ENCODE measurements at regions not wholly inside any gene's neighbourhood (a gene's known extent, or its start where the extent isn't known, plus 50 kb on each side); places are given as distances from the start of the nearest gene placed in this dataset.

DNA sequence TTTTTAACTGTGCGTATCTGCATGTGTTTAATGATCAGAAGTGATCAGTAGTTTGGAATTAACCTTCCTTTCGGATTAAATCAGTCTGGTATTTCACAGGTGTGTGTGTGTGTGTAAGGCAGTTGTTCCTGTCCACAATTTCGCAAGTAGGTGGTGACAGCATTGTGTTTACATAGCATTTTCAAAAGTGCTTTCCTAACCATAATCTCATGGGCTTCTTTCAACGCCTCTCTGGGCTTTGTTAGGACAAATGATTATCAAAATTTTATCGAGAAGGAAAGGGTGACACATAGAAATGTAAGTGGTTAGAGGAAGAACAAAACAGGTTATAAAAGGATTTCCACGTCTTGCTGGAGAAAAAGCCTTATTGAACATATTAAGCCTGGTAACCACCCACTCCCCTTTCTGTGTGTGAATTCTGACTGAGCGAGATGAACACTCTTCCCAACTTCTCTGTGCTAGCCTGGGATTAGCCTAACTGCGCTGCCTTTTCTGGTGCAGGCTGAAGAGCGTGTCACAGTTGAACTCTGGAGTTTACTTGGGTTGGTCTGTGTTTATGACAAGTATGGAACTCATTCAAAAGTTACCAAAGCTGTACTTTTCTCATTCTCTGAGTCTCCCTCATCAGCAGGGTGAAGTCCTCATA lies 292.3 kb upstream of the PITRM1 start:
- no peak for DNase-seq (ENCODE audit: low read depth)

DNA sequence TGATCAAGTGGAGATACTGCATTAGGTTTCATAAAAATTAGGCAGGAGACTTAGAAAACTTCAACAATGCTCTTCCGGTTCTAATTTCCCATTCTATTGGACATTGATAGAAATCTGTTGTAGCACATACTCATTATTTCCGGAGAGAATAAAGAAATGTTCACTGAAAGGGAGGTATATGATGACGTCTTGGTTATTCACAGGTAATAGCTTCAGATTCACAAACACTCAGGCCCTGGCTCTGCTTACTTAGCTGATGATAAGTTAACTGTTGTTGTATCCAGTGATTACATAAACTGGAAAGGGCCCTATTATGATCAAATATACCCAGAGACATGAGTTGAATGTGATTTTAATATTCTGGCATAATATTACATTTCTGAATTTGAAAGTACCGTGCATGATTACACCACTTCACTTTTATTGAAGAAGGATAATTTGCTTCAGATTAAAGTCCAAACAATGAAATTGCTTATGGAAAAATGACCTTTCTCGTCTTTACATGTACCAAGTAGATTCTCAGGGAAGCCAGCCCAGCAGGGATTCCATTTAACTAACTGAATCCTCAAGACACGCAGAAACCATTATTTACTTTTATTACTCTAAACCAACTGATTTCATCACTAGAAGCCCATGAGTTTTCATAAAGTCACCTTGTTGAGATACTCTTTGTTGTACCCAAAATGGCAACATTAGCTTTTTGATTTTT lies 288.0 kb upstream of the PITRM1 start:
- no peak for DNase-seq (ENCODE audit: low read depth)

DNA sequence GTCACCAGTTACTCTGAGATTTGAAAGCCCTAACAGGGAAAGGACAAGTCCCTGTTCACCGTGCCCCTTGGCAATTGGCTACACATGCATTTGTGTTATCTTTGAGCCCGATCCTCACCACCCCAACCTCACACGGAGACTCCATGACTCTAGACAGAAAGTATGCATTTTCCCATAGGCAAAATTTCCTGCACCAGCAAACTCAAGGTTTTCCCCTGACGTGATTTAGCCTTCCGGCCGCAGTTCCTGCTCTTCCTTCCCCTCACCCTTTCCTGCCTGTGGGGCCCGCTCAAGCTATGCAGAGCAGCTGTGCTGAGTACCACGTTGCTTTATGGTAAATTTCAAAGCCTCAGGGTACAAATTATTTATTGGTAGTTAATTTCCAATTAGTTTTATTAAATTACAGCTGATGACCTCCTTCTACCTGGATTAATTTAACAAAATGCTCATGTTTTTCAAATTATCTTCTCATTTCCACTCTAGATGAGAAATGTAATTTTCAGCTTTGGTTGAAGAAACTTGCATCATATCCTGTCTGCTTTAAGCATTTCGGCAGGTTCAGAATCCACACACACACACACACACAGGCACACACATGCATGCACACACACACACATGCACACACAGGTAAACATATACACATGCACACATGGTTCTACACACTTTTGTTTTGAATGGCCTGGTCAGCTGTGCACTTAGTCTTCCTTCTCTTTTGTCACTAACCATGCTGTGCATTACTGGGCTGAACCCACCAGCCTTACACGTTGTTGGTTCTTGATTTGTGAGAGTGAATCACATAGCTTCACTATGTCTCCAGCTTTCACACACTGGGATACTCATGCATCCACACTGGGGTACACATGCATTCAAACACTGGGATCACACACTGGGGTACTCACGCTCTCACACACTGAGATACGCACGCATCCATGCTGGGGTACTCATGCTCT lies 283.1 kb upstream of the PITRM1 start:
- DNase-seq (ENCODE audit: low read depth): no peak

DNA sequence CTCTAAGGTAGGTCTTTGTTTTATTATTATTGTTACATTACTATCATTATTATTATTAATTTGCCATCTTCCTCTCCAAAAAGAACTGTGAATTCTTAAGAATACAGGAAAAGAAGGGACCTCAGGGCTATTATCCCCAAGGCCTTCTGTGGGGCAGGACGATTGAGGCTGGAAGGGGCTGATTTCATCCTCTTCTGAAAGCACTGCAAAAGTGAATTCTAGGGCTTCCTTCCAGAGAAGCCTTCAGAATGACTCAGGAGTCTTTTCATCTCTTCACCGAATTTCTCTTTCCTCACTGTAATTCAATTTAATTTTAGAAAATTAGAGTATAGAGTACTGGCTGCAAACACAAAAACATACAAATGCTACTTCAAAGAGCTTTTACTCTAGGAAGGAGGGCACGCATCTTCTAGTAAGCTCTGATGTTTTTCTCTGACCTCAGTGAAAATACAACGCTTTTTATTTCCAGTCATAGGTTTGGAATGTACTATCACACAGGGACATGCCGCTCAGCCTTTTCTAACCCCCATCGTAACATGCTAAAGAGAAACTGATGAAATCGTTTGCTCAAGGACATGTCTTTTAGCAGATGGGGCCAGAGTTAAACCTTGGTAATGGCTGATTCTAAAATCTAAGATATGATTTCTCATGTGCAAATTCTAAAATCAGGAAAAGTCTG lies 280.2 kb upstream of the PITRM1 start:
- no peak for DNase-seq (ENCODE audit: low read depth)

DNA sequence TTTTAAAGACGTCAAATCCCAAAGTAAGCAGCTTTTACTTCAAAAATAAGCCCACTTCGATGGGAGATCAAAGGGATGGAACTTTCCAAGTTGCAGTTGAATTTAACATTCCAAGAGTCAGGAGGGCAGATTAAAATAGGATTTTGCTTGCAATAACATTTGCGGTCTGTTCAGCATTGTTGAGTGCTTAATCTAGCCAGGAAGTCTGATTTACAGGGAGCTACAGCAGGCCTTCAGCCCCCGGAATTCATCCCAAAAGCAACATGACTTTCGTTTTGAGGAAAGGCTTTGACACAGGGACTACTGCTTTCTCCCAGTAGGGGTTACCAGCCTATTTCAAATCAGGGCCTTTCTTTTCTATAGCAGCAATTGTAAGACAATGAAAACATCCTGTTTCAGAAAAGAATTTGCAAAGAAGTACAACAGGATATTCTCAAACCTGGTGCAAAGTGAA lies 279.6 kb upstream of the PITRM1 start:
- no peak for DNase-seq (ENCODE audit: low read depth)

DNA sequence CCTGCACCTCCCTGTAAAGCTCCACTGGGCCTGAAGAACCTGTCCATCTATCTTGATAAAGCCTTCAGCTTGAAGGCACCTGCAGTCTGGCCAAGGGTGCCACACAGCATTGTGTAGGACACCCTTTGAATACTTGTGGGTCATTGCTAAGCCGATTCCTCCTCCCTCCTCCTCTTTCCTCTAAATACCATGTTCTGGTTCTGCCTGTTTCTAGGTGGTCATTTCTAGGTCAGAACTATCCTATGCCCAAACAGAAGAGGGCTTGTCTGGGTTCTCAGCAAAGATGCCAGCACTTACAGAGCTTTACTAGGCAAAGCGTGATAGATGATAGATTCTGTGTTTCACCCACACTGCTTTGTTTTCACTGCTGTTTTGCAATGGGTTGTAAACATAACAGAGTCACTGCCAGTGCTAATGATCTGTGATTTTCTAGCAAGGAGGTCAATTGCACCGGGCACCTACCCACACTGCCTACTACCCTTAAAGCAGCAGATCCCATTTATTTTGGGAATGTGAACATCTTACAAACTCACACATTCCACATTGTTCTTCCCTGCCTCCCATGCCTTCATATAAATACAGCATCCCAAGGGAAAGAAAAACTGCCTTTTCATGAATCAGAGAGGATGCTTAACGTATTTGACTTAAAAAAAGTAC lies 279.1 kb upstream of the PITRM1 start:
- DNase-seq (ENCODE audit: low read depth): no peak

DNA sequence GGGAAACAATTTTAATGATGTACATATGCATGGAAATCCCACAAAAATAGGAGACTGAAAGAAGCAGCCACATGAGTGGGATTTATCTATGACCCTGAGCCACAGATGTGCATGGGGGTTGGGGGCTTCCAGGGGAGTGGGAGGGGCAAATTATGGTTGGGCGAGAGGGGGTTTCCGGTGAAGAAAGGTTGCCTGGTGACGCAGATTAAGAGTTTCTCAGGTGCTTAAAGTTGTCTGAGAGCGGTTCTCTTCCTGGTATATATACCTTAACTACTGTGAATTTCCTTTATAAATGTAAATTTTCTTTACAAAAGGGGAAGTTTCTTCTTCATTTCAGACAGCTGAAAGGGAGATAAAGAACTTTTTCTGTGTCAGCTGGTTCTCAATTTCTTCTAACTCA lies 273.6 kb upstream of the PITRM1 start:
- DNase-seq (ENCODE audit: low read depth): no peak

DNA sequence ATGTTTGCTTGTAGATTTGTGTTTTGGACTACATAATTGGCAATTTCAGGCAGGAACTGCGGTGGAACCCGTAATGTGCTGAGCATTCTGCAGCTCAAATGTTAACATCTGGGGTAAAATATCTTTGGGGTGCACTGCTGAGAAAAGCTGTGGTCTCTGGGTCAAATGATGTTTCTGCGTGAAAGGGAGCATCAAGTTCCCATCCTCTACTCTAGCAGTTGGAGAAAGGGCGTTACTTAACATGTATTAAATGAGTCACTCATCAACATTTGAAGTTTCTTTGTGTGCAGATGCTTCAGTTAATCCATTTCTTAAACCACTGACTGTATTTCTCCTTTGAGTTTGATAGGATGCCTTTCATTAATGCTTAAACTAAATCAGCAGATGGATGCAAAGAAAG lies 273.1 kb upstream of the PITRM1 start:
- DNase-seq (ENCODE audit: low read depth): no peak

DNA sequence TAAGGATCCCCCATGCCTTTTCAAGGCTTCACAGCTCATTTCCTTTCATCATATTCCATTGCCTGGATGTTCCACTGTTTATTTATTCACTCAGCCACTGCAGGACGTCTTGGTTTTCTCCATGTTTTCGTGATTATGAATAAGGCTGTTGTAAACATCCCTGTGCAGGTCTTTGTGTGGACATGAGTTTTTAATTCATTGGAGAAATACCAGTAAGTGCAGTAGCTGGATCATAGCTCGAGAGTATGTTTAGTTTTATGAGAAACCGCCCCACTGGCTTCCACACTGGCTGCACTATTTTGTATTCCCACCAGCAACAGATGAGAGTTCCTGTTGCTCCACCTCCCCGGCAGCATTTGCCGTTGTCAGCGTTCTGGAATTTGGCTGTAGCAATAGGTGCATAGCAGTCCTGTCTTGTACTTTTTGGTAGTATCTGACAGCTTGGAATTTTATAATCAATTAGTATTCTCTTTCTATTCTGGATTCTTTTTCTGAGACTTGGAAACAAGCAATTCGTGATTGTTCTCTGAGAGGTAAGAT lies 269.9 kb upstream of the PITRM1 start:
- no peak for DNase-seq (ENCODE audit: low read depth)

DNA sequence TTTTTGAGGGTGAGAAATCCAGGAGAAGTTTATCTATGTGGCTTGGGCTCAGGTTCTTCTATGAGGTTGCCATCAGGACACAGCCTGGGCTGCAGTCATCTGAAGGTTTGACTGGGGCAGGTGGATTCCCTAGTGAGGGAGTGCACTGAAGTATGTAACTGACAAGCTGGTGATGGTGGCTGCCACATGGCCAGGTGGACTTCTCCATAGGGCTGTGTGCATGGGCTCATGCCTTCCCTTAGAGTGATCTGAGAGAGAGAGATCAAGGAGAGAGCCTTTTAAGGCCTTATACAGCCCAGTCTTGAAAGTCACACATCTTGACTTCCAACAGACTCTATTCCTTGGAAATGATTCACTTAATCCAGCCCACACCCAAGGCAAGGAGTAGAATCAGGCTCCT lies 266.6 kb upstream of the PITRM1 start:
- DNase-seq (ENCODE audit: low read depth): no peak

DNA sequence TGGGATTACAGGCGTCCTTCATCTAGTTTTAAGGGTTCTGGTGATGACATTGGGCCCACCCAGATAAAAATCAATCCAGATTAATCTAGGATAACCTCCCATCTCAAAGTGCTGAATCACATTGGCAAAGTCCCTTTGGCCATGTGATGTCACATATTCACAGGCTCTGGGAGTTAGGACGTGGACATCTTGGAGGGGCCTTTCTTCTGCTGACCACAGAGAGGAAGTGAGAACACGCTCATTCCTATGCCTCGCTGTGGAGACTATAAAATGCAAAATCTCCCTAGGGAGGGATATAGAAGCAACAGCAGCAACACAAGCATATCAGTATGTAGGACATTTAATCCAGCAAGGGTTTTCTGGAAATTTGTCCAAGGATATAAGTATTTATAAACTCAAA lies 266.0 kb upstream of the PITRM1 start:
- no peak for DNase-seq (ENCODE audit: low read depth)

DNA sequence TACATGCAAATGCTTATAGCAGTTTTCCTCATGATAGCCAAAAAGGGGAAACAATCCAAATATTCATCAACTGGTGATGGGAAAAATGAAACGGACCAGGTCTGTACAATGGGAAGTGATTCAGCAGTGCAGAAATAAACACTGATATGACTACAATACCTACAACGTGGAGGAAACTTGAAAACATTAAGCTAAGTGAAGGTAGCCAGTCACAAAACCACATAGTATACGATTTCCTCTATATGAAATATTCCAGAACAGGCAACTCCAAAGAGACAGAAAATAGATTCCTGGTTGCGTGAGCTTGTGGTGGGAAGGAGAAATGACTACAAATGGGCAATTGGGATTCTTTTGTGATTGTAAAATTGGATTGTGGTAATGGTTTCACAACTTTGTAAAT lies 263.1 kb upstream of the PITRM1 start:
- DNase-seq (ENCODE audit: low read depth): no peak

DNA sequence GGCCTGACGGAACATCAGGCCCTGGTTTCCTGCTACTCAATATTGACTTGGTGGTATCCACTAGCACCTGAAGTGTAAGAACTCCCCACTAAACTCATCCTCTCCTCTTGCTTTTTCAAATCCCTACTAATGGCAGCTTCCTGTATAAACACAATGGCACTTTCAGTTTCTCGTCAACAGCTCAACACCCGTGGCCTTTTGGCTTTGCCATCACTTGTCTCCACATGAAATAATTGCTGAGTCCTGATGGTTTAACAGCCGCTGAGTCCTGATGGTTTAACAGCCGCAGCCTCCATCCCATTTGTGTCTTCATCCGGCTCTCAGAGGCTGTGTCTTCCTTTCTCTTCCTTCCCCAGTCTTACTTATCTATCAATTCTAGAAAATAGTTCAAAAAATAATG lies 261.4 kb upstream of the PITRM1 start:
- DNase-seq (ENCODE audit: low read depth): no peak

DNA sequence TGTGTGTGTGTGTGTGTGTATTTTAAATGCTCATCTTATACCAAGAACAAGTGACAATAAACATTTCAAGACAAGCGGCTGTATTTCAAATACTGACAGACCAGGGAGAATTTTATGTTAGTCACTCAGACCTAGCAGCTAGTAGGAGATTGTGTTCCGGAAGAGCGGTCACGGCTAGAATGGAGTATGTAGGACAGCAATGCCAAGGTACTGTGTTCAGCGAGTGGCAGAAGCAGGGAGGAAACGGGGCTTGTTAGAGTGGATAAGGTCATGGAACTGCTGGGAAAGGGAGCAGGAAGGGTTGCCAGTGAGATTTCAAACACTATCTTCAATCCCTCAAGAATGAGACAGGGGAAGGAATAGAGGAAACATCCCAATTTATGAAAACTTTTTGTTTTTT lies 260.5 kb upstream of the PITRM1 start:
- no peak for DNase-seq (ENCODE audit: low read depth)

DNA sequence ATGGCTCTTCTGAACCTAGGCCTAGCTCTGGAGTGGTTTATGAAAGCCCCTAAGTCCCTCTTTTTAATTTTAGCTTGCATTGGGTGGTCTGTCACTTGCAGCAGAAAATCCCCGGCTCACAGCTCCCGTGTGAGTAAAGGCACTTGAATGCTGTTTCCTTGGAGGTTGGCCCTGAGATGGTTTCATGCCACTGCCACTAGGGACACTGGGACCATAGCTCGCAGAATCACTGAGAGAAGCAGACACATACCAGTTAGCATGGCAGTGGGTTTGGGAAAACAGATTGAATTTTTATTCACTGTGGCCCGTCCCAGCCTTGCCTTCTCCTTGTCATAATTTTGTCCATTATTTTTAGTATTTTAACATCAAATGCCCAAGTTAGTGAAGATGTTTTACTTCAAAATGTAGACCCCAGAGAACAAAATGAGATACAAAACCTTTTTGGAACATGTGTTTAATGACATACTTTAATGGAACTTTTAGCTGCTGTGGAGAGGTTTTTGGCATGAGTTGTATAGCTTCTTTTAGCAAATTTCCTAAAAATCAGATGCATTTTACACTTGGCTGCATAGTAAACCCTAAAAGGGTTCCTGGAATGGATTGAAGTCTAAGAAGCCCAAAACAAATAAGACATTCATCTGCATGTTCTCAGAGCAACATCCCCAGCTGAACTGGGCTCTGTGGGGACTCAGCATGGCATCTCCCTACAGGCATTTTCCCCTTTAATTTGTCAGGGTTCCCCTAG lies 259.7 kb upstream of the PITRM1 start:
- DNase-seq (ENCODE audit: low read depth): no peak

DNA sequence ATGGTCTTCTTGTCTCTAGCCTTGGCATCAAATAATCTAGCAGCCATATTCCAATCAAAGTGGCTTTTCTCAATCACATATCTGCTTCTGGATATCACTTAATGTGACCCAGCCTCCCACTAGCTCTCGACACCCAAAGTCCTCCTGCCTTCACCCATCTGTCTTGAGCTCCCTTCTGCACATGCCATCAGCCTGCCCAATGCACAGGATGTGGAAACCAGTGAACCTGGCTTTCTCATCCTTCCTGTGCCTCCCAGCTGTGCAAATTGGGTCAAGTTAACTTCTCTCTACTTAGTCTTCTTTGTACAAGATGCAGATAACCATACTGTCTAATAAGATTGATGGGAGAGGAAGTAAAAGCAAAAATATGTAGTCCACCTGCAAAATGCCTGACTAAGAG lies 257.9 kb upstream of the PITRM1 start:
- DNase-seq (ENCODE audit: low read depth): no peak

DNA sequence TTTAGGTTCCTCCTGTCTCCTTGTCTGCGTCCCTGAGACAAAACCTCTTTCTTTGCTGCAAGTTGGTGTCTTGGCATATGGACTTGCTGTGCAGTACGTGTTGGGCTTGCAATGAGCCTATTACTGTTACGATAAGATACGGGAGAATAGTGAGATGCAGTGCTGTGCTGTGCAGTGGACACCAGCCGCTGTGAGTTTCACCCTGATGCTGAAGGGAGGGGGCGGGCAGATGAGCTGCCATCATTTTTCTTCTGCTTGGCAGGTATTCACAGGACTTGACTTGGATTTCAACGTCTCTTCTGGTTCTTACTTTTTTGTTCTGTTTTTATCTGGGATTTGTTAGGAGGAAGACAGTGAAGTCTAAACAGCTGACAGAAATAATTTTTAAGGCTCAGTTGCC lies 257.1 kb upstream of the PITRM1 start:
- no peak for DNase-seq (ENCODE audit: low read depth)

DNA sequence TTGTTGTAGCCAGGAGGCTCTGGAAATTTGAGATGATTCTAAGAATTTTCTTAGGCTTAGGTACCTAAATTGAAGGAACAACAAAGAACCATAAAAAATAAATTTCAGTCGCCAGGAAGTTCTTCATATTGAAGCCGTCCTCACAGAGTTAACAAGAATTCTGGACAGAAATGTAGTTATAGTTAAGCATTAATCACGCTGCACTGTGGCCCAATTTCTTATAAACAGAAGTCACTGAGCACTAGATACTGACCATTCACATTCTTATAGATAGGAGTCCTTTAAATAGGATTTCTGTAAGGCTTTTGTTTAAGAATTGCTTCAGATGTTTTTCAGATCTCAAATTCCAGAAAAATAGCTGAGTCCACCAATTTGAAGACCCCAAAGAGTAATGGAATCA lies 256.2 kb upstream of the PITRM1 start:
- no peak for DNase-seq (ENCODE audit: low read depth)

DNA sequence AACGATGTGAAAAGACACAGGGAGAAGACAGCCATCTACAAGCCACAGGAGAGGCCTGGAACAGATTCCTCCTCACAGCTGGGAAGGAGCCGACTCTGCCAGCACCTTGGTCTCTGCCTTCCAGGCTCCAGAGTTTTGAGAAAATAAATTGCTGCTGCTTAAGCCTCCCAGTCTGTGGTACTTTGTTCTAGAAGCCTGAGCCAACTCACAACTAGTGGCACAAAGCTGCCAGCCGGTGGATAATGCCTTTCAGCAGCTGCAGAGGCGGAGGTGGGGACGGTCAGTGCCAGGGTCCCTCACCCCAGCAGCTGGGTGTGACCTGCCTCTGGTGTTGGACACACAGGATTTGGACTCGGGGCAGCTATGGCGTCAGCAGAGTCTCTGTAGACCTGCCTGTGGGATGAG lies 255.4 kb upstream of the PITRM1 start:
- no peak for DNase-seq (ENCODE audit: low read depth)

DNA sequence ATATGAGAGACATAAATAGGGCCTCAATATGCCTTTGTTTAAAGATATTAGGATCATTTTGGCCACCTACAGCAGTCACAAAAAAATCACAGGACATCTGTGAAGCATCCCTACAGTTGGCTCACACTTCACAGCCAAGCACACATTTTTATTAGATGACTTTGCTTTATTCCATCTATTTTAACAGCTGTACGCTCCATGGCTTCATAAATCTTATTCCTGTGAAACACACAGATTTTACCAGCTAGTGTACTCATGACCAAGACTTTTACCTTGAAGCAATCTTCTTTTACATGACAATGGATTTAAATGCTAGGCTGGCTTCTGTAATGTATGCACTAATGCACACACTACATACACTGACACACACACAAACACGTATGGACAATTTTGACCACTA lies 254.8 kb upstream of the PITRM1 start:
- no peak for DNase-seq (ENCODE audit: low read depth)
